Coronary artery (tissue), 2 donors: ENCODE measurements at regions not wholly inside any gene's neighbourhood (a gene's known extent, or its start where the extent isn't known, plus 50 kb on each side); places are given as distances from the start of the nearest gene placed in this dataset.

Experiments
- DNase-seq: peaks from one replicate; pipeline ENCODE4 v3.0.0-alpha.2; 2017; ENCODE audit warnings: low spot score
- H3K27ac ChIP-seq, 2 donors: fragments of 200-600 bp; sonication (generic); one replicate each; pipeline ENCODE4 v1.5.1; 2016 to 2019
- H3K4me3 ChIP-seq: fragments of 200-600 bp; sonication (generic); 2 replicates; pipeline ENCODE4 v1.5.1; 2016; ENCODE audit warnings: mild to moderate bottlenecking, moderate library complexity
- CTCF ChIP-seq: fragments of 200-600 bp; sonication (generic); IDR thresholded peaks from one replicate; pipeline ENCODE4 v1.5.1; 2019; ENCODE audit warnings: antibody characterized with exemption

GRCh38 chr21:32842146-32842545 is 70.6 kb upstream of the PAXBP1 start:
- no peak for DNase-seq
- no peak overlapping the region for H3K4me3 ChIP-seq

GRCh38 chr21:32843561-32843960 is 72.0 kb upstream of the PAXBP1 start:
- DNase-seq = no peak
- TF ChIP-seq CTCF = no peak
- Histone ChIP-seq H3K4me3 (no peak overlapping the region), H3K27ac (no peak overlapping the region)

More at GRCh38 chr21:32842146-32842545, 70.6 kb upstream of the PAXBP1 start:
- H3K27ac ChIP-seq = no peak overlapping the region
- TF ChIP-seq CTCF = no peak

GRCh38 chr21:32844076-32844475 is 72.5 kb upstream of the PAXBP1 start:
- no peak for DNase-seq
- no peak for TF ChIP-seq CTCF

GRCh38 chr21:32844653-32845436 is 73.3 kb upstream of the PAXBP1 start:
- H3K27ac ChIP-seq = no peak overlapping the region
- no peak for DNase-seq
- no peak for TF ChIP-seq CTCF

More at GRCh38 chr21:32844076-32844475, 72.5 kb upstream of the PAXBP1 start:
- Histone ChIP-seq H3K27ac (no peak overlapping the region), H3K4me3 (no peak overlapping the region)

GRCh38 chr21:32858628-32859027 is 87.1 kb upstream of the PAXBP1 start:
- Histone ChIP-seq H3K4me3 (no peak overlapping the region), H3K27ac (no peak overlapping the region)
- no peak for TF ChIP-seq CTCF
- DNase-seq = no peak

More at GRCh38 chr21:32844653-32845436, 73.3 kb upstream of the PAXBP1 start:
- H3K4me3 ChIP-seq = no peak overlapping the region

- no peak overlapping the region for H3K27ac ChIP-seq
- TF ChIP-seq CTCF = no peak
- no peak overlapping the region for H3K4me3 ChIP-seq
- DNase-seq = no peak
These were observed 88.8 kb upstream of the PAXBP1 start for GRCh38 chr21:32860399-32860798.

- H3K4me3 ChIP-seq = no peak overlapping the region
- TF ChIP-seq CTCF = no peak
- no peak for DNase-seq
- H3K27ac ChIP-seq = no peak overlapping the region
These were observed 90.3 kb upstream of the PAXBP1 start for GRCh38 chr21:32861866-32862265.
